Neural cell (in vitro differentiated cells): ENCODE measurements at regions not wholly inside any gene's neighbourhood (a gene's known extent, or its start where the extent isn't known, plus 50 kb on each side); places are given as distances from the start of the nearest gene placed in this dataset.

ENCODE experiments used
- H2AFZ ChIP-seq: fragments of 200-600, 300-800 bp; sonication (generic), shearing (Covaris generic); 2 replicates; pipeline ENCODE4 v1.6.0; 2014; ENCODE audit warnings: low read depth, mild to moderate bottlenecking, antibody characterized with exemption, low read length, moderate library complexity
- H3F3A ChIP-seq: fragments of 200-600 bp; shearing (Covaris generic); 2 replicates; pipeline ENCODE4 v1.6.1; 2016; ENCODE audit warnings: mild to moderate bottlenecking, moderate library complexity, mixed read lengths, antibody characterized with exemption, low read length; ENCODE audit not compliant: insufficient read depth, poor library complexity, severe bottlenecking
- H3K27ac ChIP-seq: fragments of 200-600, 300-800 bp; sonication (generic), shearing (Covaris generic); 2 replicates; pipeline ENCODE4 v1.5.1; 2014; ENCODE audit warnings: mild to moderate bottlenecking, low read length, moderate library complexity
- H3K27me3 ChIP-seq: fragments of 300-800, 200-600 bp; sonication (generic), shearing (Covaris generic); 2 replicates; pipeline ENCODE4 v1.6.0; 2014; ENCODE audit warnings: mild to moderate bottlenecking, low read depth, low read length, moderate library complexity; ENCODE audit not compliant: insufficient read depth
- H3K36me3 ChIP-seq: fragments of 300-800, 200-600 bp; sonication (generic), shearing (Covaris generic); 2 replicates; pipeline ENCODE4 v1.5.1; 2014; ENCODE audit warnings: mild to moderate bottlenecking, antibody characterized with exemption, low read length, moderate library complexity; ENCODE audit not compliant: insufficient read depth
- H3K4me2 ChIP-seq: fragments of 300-800, 200-600 bp; sonication (generic), shearing (Covaris generic); 2 replicates; pipeline ENCODE4 v1.6.0; 2014; ENCODE audit warnings: mild to moderate bottlenecking, low read length
- H3K4me3 ChIP-seq: fragments of 300-800, 200-600 bp; sonication (generic), shearing (Covaris generic); 2 replicates; pipeline ENCODE4 v1.5.1; 2014; ENCODE audit warnings: mild to moderate bottlenecking, low read length, moderate library complexity
- H3K79me2 ChIP-seq: fragments of 200-600 bp; shearing (Covaris generic); replicated peaks from 2 replicates; pipeline ENCODE4 v1.6.0; 2014; ENCODE audit warnings: mild to moderate bottlenecking, low read length, moderate library complexity; ENCODE audit not compliant: insufficient read depth
- H3K9ac ChIP-seq: fragments of 300-800, 200-600 bp; sonication (generic), shearing (Covaris generic); 2 replicates; pipeline ENCODE4 v1.6.1; 2016; ENCODE audit warnings: mild to moderate bottlenecking, low read length, mixed read lengths
- H3K9me2 ChIP-seq: fragments of 200-600 bp; shearing (Covaris generic); 2 replicates; pipeline ENCODE4 v1.6.1; 2016; ENCODE audit warnings: mild to moderate bottlenecking, low read length, mixed read lengths; ENCODE audit not compliant: insufficient read depth
- H3K9me3 ChIP-seq: fragments of 200-600, 300-800 bp; sonication (generic), shearing (Covaris generic); 2 replicates; pipeline ENCODE4 v1.6.1; 2016; ENCODE audit warnings: mild to moderate bottlenecking, mixed run types, low read length, moderate library complexity, mixed read lengths
- H4K20me1 ChIP-seq: fragments of 200-600 bp; shearing (Covaris generic); 2 replicates; pipeline ENCODE4 v1.6.1; 2016; ENCODE audit warnings: mild to moderate bottlenecking, mixed run types; ENCODE audit not compliant: insufficient read depth
- CTCF ChIP-seq: fragments of 450-650 bp; IDR thresholded peaks from 2 replicates; pipeline ENCODE4 v1.5.1; 2014; ENCODE audit warnings: antibody characterized with exemption, mild to moderate bottlenecking, moderate library complexity; ENCODE audit not compliant: poor library complexity, severe bottlenecking
- EP300 ChIP-seq: fragments of 450-650 bp; conservative IDR thresholded peaks from 2 replicates; pipeline ENCODE4 v1.6.1; 2014; ENCODE audit warnings: antibody characterized with exemption, mild to moderate bottlenecking, moderate library complexity; ENCODE audit not compliant: poor library complexity, severe bottlenecking
- EZH2 ChIP-seq: fragments of 200-600, 300-800 bp; shearing (Covaris generic), sonication (generic); IDR thresholded peaks from 2 replicates; pipeline ENCODE4 v1.6.1; 2014; ENCODE audit warnings: antibody characterized with exemption, low read length, borderline replicate concordance, mild to moderate bottlenecking; ENCODE audit not compliant: insufficient read depth, poor library complexity, severe bottlenecking
- MXI1 ChIP-seq: fragments of 450-650 bp; conservative IDR thresholded peaks from 2 replicates; pipeline ENCODE4 v1.6.1; 2014; ENCODE audit warnings: antibody characterized with exemption, mild to moderate bottlenecking; ENCODE audit not compliant: poor library complexity, severe bottlenecking
- POLR2AphosphoS5 ChIP-seq: IDR thresholded peaks from 2 replicates; pipeline ENCODE4 v1.6.1; 2012
- RAD21 ChIP-seq: fragments of 450-650 bp; conservative IDR thresholded peaks from 2 replicates; pipeline ENCODE4 v1.6.1; 2014; ENCODE audit warnings: antibody characterized with exemption, mild to moderate bottlenecking, moderate library complexity
- REST ChIP-seq: IDR thresholded peaks from 2 replicates; pipeline ENCODE4 v1.6.1; 2012; ENCODE audit warnings: borderline replicate concordance
- SMC3 ChIP-seq: fragments of 450-650 bp; conservative IDR thresholded peaks from 2 replicates; pipeline ENCODE4 v1.6.1; 2014; ENCODE audit warnings: antibody characterized with exemption, mild to moderate bottlenecking, moderate library complexity; ENCODE audit not compliant: poor library complexity
- TAF1 ChIP-seq: IDR thresholded peaks from 2 replicates; pipeline ENCODE4 v1.6.1; 2012; ENCODE audit warnings: low read depth

- Histone ChIP-seq H2AFZ (no peak overlapping the region), H3K4me2 (no peak overlapping the region), H4K20me1 (no peaks in the 10 kb centered on the region), H3K27me3 (no peaks in the 10 kb centered on the region), H3K27ac (no peak overlapping the region), H3K36me3 (no peaks in the 10 kb centered on the region), H3F3A (no peaks in the 10 kb centered on the region), H3K9me3 (no peaks in the 10 kb centered on the region), H3K9ac (no peak overlapping the region), H3K79me2 (no peaks in the 10 kb centered on the region), H3K4me3 (no peak overlapping the region), H3K9me2 (no peaks in the 10 kb centered on the region)
- TF ChIP-seq TAF1 (no peak), MXI1 (no peak), REST (no peak), SMC3 (no peak), CTCF (no peak), EZH2 (no peak), EP300 (no peak), POLR2AphosphoS5 (no peak), RAD21 (no peak)
Observed at GRCh38 chr5:174324680-174325079, 279.2 kb downstream of the NSG2 start.

GRCh38 chr5:174325431-174325830 is 279.9 kb downstream of the NSG2 start:
- Histone ChIP-seq H3K79me2 (no peaks in the 10 kb centered on the region), H3K9me3 (no peaks in the 10 kb centered on the region), H3K4me3 (no peak overlapping the region), H3K36me3 (no peaks in the 10 kb centered on the region), H4K20me1 (no peaks in the 10 kb centered on the region), H3K9me2 (no peaks in the 10 kb centered on the region), H3K9ac (no peak overlapping the region), H3K4me2 (no peak overlapping the region), H2AFZ (no peak overlapping the region), H3K27ac (no peak overlapping the region), H3K27me3 (no peaks in the 10 kb centered on the region), H3F3A (no peaks in the 10 kb centered on the region)
- no peak for TF ChIP-seq TAF1
- TF ChIP-seq POLR2AphosphoS5 = no peak
- no peak for TF ChIP-seq CTCF
- no peak for TF ChIP-seq EZH2
- TF ChIP-seq RAD21 = no peak
- no peak for TF ChIP-seq EP300
- TF ChIP-seq SMC3 = no peak
- no peak for TF ChIP-seq REST
- TF ChIP-seq MXI1 = no peak
